Iris pigment epithelial cell (primary cell): ENCODE measurements at regions not wholly inside any gene's neighbourhood (a gene's known extent, or its start where the extent isn't known, plus 50 kb on each side); places are given as distances from the start of the nearest gene placed in this dataset.
A peak's percentile ranks its signal among the peaks of the same experiment; 100 is the strongest.
"Not testable (repeated sequence)": the region's sequence is repeated elsewhere in the genome, so short reads cannot be mapped to it uniquely, and the experiment has no call there.

ENCODE experiments used
- DNase-seq: peaks from one replicate; pipeline ENCODE4 v3.0.0-alpha.2; 2011; ENCODE audit warnings: low read depth

DNA sequence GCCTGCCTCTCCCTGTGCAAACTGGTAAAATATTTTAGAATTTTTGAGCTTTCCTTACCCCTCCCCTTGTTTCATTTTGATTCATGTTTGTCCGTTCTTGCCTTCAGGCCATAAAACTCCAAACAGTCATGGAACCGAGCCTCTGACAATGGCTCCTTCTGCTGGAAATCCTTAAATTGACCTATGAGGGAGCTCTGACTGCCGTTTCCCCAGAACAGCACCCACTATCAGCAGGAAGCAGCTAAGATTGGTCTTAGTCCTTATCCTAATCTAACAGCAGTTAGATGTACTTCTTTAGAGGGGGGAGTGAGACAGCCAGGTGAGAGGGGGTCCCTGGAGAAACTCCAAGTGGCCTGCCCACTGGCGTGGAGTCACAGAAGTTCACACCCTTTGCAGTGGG lies 106.7 kb downstream of the FAM174A start:
- no peak for DNase-seq

GRCh38 chr5:100643473-100643872 lies 108.3 kb downstream of the FAM174A start:
- peak; percentile 43 for DNase-seq

- DNase-seq = no peak
Observed at GRCh38 chr5:100644185-100644584, 109.0 kb downstream of the FAM174A start.

DNA sequence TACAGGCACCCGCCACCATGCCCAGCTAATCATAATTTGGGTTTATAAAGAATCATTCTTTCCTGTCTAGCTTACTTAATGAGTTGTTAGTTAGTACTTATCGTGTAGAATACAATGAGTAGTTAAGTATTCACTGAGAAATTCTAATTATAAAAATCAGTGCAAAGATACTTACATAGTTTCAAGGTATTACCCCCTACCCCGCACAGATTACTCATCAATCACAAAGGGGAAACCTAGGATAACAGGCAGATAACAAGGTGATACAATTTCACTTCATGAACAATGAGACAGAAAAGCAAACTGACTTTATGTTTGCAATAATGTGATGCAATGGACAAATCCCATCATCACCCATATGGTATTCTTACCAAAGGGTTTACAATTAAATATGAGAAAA lies 109.6 kb downstream of the FAM174A start:
- DNase-seq = no peak

- no peak for DNase-seq
Observed at GRCh38 chr5:100646011-100646410, 110.8 kb downstream of the FAM174A start.

GRCh38 chr5:100646691-100647090 lies 111.5 kb downstream of the FAM174A start:
- DNase-seq = no peak

DNA sequence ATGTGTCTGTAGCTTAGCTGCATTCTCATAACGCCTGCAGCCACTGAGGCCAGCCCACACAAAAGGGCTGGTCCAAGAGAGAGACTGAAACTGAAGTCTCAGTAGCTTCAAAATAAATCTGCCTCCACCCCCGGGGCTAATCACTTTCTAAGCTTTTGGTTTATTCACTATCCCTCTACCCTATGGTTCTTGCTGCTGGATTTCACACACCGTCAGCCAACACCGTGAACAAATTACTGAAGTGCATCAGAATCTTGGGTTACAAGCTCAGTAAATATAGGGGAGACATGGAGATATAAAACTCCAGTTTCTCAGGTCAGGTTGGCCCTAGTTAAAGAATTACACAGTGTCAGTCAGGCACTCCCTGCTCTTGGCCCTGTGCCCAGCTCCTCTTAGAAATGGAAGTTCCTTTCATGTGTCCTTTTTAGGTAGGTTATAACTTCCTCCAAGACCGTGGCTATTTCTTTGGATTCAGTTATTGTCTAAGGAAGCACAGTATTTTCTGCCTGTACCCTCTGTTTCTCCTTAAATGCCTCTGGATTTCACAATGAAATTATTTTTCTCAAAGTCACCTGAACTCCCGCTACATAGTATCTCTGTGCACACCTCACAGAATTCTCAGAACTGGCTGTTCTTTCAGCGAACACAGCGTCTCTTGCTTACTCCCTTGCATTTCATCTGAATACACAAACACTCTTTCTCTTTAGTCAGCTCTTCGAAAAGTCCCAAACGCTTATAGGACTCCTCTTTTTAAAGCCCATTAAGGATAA lies 112.5 kb downstream of the FAM174A start:
- DNase-seq = peak; percentile 28

GRCh38 chr5:100654895-100655294 lies 119.7 kb downstream of the FAM174A start:
- DNase-seq = no peak

GRCh38 chr5:100656771-100657170 lies 121.6 kb downstream of the FAM174A start:
- DNase-seq = not testable (repeated sequence)

GRCh38 chr5:100659080-100659795 lies 124.1 kb downstream of the FAM174A start:
- DNase-seq = no peak

DNA sequence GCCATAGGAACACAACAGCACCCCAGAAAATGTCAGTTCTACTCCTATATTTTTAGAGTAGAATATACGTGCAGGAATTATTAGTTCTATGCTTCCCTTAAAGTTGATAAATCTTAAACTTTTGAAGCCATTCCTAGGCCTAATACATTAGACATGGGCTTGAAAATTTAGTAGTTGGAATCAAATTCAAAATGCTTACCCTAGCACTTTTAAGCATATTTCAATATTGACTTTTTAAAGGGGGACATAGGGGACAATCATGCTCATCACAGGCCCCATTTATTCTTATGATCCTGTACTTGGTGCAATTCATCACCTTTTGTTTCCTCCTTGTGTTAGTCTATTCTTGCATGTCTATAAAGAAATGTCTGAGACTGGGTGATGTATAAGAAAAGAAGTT lies 129.0 kb downstream of the FAM174A start:
- no peak for DNase-seq

DNA sequence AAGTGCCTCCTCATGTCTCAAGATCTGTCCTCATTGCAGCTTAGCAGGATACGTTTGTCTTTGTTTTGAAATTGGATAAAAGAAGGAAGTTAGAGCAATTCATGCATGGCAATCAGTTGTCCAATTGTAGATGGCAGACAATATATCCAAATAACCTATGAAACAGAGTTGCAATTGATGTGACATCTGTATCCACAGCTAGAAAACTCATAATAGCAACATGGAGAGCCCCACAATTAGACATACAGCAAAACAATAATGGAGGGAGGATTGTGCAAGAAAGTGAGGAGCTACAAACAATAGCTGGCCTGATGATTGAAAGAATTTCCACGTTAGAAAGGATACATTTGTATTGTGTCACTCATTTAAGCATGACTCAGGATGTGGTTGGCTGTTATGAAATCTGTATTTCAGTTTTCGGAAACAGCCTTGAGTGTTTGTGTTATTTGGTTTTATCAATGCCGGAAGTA lies 132.0 kb downstream of the FAM174A start:
- peak; percentile 91 for DNase-seq

GRCh38 chr5:100668511-100668910 lies 133.3 kb downstream of the FAM174A start:
- peak; percentile 77 for DNase-seq

GRCh38 chr5:100676817-100677631 lies 141.8 kb downstream of the FAM174A start:
- peak; percentile 65 for DNase-seq

- DNase-seq = no peak
Observed at GRCh38 chr5:100682625-100683024, 147.5 kb downstream of the FAM174A start.

GRCh38 chr5:100683881-100684280 lies 148.7 kb downstream of the FAM174A start:
- no peak for DNase-seq

DNA sequence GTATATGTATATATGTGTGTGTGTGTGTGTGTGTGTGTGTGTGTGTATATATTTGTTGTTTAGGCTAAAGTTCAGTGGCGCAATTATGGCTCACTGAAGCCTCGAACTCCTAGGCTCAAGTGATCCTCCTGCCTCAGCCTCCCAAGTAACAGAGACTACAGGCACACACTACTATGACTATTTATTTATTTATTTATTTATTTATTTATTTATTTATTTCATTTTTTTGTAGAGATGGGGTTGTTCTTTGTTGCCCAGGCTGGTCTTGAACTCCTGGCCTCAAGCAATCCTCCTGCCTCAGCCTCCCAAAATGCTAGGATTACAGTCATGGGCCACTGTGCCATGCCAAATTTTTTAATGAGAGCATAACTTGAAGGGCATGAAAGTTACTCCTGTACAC lies 149.9 kb downstream of the FAM174A start:
- DNase-seq = not testable (repeated sequence)

DNA sequence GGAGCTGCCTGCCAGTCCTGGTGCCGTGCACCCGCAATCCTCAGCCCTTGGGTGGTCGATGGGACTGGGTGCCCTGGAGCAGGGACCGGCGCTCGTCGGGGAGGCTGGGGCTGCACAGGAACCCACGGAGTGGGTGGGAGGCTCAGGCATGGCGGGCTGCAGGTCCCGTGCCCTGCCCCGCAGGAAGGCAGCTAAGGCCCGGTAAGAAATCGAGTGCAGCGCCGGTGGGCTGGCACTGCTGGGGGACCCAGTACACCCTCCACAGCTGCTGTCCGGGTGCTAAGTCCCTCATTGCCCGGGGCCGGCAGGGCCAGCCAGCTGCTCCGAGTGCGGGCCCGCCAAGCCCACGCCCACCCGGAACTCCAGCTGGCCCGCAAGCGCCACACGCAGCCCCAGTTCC lies 153.7 kb downstream of the FAM174A start:
- not testable (repeated sequence) for DNase-seq

DNA sequence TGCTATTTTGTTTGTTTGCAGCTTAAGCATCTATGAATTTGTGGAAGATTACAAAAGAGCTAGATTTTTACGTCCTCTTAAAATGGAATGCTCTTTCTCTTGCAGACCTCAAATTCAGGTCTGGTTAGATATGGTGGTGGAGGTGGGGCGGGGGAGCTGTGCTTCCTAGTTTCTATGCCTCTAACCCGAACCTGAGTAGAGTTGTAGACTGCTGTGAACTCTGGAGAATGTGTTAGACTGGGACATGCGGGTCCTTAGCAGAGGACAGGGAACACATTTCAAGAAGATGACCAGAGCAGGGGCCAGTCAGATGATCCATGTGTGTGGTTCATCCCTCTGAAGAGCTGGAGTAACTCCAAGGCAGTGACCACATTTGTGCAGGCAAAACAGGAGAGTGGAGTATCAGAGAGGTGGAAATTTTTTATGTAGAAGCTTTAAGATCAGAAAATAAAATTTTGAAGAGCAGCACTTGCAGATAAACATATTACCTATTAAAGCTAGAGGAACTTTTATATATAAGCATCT lies 154.9 kb downstream of the FAM174A start:
- peak; percentile 45 for DNase-seq

- DNase-seq = no peak
Observed at GRCh38 chr5:100691085-100691484, 155.9 kb downstream of the FAM174A start.

GRCh38 chr5:100691548-100691947 lies 156.4 kb downstream of the FAM174A start:
- peak; percentile 83 for DNase-seq

DNA sequence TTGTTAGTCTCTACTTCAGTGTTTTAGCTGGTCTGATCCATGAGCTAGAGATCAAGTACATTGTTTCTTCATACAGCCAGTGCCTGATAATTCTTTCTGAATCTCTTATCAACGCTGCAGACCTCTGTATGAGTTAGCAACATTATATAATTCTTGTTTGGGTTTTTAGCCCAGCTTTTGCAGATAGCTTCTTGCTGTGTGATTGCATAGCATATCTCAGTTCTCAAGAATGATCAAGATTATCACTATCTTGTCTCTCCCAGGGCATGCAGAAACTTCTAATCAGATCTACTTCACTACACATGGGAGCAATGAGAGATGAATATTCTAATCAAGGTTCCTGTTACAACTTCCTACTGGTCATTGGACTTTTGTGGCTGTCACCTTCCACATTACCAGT lies 158.3 kb downstream of the FAM174A start:
- DNase-seq = no peak
